DMS 273 treated with DMSO at 0.1 percent for 48 hours (cell line): ENCODE measurements at regions not wholly inside any gene's neighbourhood (a gene's known extent, or its start where the extent isn't known, plus 50 kb on each side); places are given as distances from the start of the nearest gene placed in this dataset.
"Not testable (repeated sequence)": the region's sequence is repeated elsewhere in the genome, so short reads cannot be mapped to it uniquely, and the experiment has no call there.

ENCODE experiments used
- DNase-seq: peaks from one replicate; lab custom pipeline; 2025; lab: John Stamatoyannopoulos, UW

- DNase-seq, result peak; percentile 49
Observed at GRCh38 chr2:183614799-183615435, 490.7 kb downstream of the NUP35 start.

- DNase-seq, result no peak
Observed at GRCh38 chr2:183623227-183623626, 499.0 kb downstream of the NUP35 start.

GRCh38 chr2:183630964-183631363 is 506.7 kb downstream of the NUP35 start:
- no peak for DNase-seq

GRCh38 chr2:183656121-183656520 is 531.9 kb downstream of the NUP35 start:
- DNase-seq, result no peak

- DNase-seq, result peak; percentile 98
Observed at GRCh38 chr2:183665425-183665824, 541.2 kb downstream of the NUP35 start.

- no peak for DNase-seq
Observed at GRCh38 chr2:183666031-183666430, 541.8 kb downstream of the NUP35 start.

- no peak for DNase-seq
Observed at GRCh38 chr2:183671233-183671632, 547.0 kb downstream of the NUP35 start.

GRCh38 chr2:183678908-183679307 is 554.7 kb downstream of the NUP35 start:
- DNase-seq, result no peak

- DNase-seq, result no peak
Observed at GRCh38 chr2:183680573-183680972, 556.3 kb downstream of the NUP35 start.

- no peak for DNase-seq
Observed at GRCh38 chr2:183684686-183685085, 560.4 kb downstream of the NUP35 start.

- no peak for DNase-seq
Observed at GRCh38 chr2:183696028-183696427, 571.8 kb downstream of the NUP35 start.

- DNase-seq, result no peak
Observed at GRCh38 chr2:183709829-183710228, 585.6 kb downstream of the NUP35 start.

GRCh38 chr2:183718246-183718645 is 594.0 kb downstream of the NUP35 start:
- no peak for DNase-seq

GRCh38 chr2:183723278-183723677 is 599.0 kb downstream of the NUP35 start:
- no peak for DNase-seq

- no peak for DNase-seq
Observed at GRCh38 chr2:183729380-183729779, 605.1 kb downstream of the NUP35 start.

GRCh38 chr2:183740241-183740640 is 616.0 kb downstream of the NUP35 start:
- no peak for DNase-seq

- DNase-seq, result no peak
Observed at GRCh38 chr2:183752571-183752970, 628.3 kb downstream of the NUP35 start.

- DNase-seq, result no peak
Observed at GRCh38 chr2:183759033-183759432, 634.8 kb downstream of the NUP35 start.

- no peak for DNase-seq
Observed at GRCh38 chr2:183773775-183774174, 649.5 kb downstream of the NUP35 start.

GRCh38 chr2:183780072-183780471 is 655.8 kb downstream of the NUP35 start:
- DNase-seq, result no peak

- no peak for DNase-seq
Observed at GRCh38 chr2:183782436-183782835, 658.2 kb downstream of the NUP35 start.

- DNase-seq, result not testable (repeated sequence)
Observed at GRCh38 chr2:183788796-183789195, 664.6 kb downstream of the NUP35 start.

GRCh38 chr2:183792165-183792924 is 668.1 kb downstream of the NUP35 start:
- DNase-seq, result not testable (repeated sequence)

GRCh38 chr2:183798535-183798934 is 674.3 kb downstream of the NUP35 start:
- no peak for DNase-seq
